ENCODE measurements at regions not wholly inside any gene's neighbourhood (a gene's known extent, or its start where the extent isn't known, plus 50 kb on each side); places are given as distances from the start of the nearest gene placed in this dataset.

- no peak overlapping the region for H3K9ac ChIP-seq (ENCODE audit: low read length in 3 of 3)
- H3K27ac ChIP-seq (ENCODE audit: low read depth in 2 of 2, low read length in 2 of 2): no peak overlapping the region
- no peaks in the 10 kb centered on the region for H3K4me1 ChIP-seq (ENCODE audit: control insufficient read depth in 2 of 3, insufficient read depth in 2 of 3, low read depth in 1 of 3, low read length in 3 of 3)
- H3K36me3 ChIP-seq (ENCODE audit: control insufficient read depth in 2 of 3, insufficient read depth in 3 of 3, low read length in 3 of 3): no peaks in the 10 kb centered on the region
- H3K27me3 ChIP-seq (ENCODE audit: control insufficient read depth, insufficient read depth, low read length): no peaks in the 10 kb centered on the region
- DNase-seq: no peak
- intact Hi-C loops (cut with DNase I): no loop called here
- no peak for FAIRE-seq
- no peaks in the 10 kb centered on the region for H3K9me3 ChIP-seq (ENCODE audit: control insufficient read depth in 2 of 3, insufficient read depth in 1 of 3, low read length in 3 of 3)
- H3K4me3 ChIP-seq (ENCODE audit: low read length in 3 of 3): no peak overlapping the region
- TF ChIP-seq CTCF (IDR thresholded peaks at IDR 0.05; ENCODE audit: borderline replicate concordance, extremely low read depth, insufficient read depth): no peak
These were observed 186.2 kb upstream of the BCOR start for GRCh38 chrX:40283981-40284380.

GRCh38 chrX:40282946-40283660 is 185.3 kb upstream of the BCOR start:
- Histone ChIP-seq H3K4me1 (ENCODE audit: control insufficient read depth in 2 of 3, insufficient read depth in 2 of 3, low read depth in 1 of 3, low read length in 3 of 3) (no peaks in the 10 kb centered on the region), H3K27ac (ENCODE audit: low read depth in 2 of 2, low read length in 2 of 2) (no peak overlapping the region), H3K36me3 (ENCODE audit: control insufficient read depth in 2 of 3, insufficient read depth in 3 of 3, low read length in 3 of 3) (no peaks in the 10 kb centered on the region), H3K9ac (ENCODE audit: low read length in 3 of 3) (no peak overlapping the region), H3K9me3 (ENCODE audit: control insufficient read depth in 2 of 3, insufficient read depth in 1 of 3, low read length in 3 of 3) (no peaks in the 10 kb centered on the region), H3K4me3 (ENCODE audit: low read length in 3 of 3) (no peak overlapping the region), H3K27me3 (ENCODE audit: control insufficient read depth, insufficient read depth, low read length) (no peaks in the 10 kb centered on the region)
- no peak for DNase-seq
- intact Hi-C loops (cut with DNase I): no loop called here
- no peak for TF ChIP-seq CTCF (IDR thresholded peaks at IDR 0.05; ENCODE audit: borderline replicate concordance, extremely low read depth, insufficient read depth)
- FAIRE-seq: no peak

- Histone ChIP-seq H3K9me3 (ENCODE audit: control insufficient read depth in 2 of 3, insufficient read depth in 1 of 3, low read length in 3 of 3) (no peaks in the 10 kb centered on the region), H3K27me3 (ENCODE audit: control insufficient read depth, insufficient read depth, low read length) (no peaks in the 10 kb centered on the region), H3K27ac (ENCODE audit: low read depth in 2 of 2, low read length in 2 of 2) (no peak overlapping the region), H3K9ac (ENCODE audit: low read length in 3 of 3) (no peak overlapping the region), H3K4me3 (ENCODE audit: low read length in 3 of 3) (no peak overlapping the region), H3K36me3 (ENCODE audit: control insufficient read depth in 2 of 3, insufficient read depth in 3 of 3, low read length in 3 of 3) (no peaks in the 10 kb centered on the region), H3K4me1 (ENCODE audit: control insufficient read depth in 2 of 3, insufficient read depth in 2 of 3, low read depth in 1 of 3, low read length in 3 of 3) (no peaks in the 10 kb centered on the region)
- DNase-seq (no peak), FAIRE-seq (peak; percentile 53)
- no peak for TF ChIP-seq CTCF (IDR thresholded peaks at IDR 0.05; ENCODE audit: borderline replicate concordance, extremely low read depth, insufficient read depth)
- intact Hi-C loops (cut with DNase I): no loop called here
These were observed 184.6 kb upstream of the BCOR start for GRCh38 chrX:40282348-40282747.

Data from kidney (tissue), 13 donors.